DND-41 (cell line): ENCODE measurements at regions not wholly inside any gene's neighbourhood (a gene's known extent, or its start where the extent isn't known, plus 50 kb on each side); places are given as distances from the start of the nearest gene placed in this dataset.

Source experiments
- EZH2 ChIP-seq: IDR thresholded peaks from 3 replicates; pipeline ENCODE4 v1.6.1; 2012; ENCODE audit warnings: borderline replicate concordance, low read depth, mild to moderate bottlenecking, moderate library complexity, low read length, inconsistent platforms; ENCODE audit not compliant: severe bottlenecking
- TF ChIP-seq, protein P1 (sequence below): IDR thresholded peaks from 2 replicates; pipeline ENCODE4 v1.5.1; 2012; ENCODE audit warnings: borderline replicate concordance, low read length, moderate library complexity, mild to moderate bottlenecking; ENCODE audit not compliant: poor library complexity, severe bottlenecking; ENCODE audit errors: extremely low read depth

DNA sequence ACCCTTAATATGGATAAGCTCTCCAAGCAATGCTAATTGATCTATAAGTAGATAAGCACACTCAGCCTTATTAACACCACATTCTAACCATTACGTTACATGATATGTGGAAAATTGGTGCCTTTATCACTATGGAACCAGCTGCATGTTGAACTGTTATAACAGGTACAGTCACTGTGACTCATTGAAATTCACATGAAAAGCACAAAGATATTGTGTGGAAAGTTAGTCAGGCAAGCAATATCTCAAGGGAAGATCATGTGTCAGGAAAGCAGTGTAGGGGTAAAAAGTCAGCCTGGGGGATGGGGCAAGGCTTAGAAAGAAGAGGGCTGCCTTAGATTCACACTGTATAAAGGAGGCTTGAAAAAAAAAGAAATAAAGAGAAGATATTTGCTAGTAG, 313.7 kb upstream of the SMIM31 start:
- TF ChIP-seq, protein P1, sequence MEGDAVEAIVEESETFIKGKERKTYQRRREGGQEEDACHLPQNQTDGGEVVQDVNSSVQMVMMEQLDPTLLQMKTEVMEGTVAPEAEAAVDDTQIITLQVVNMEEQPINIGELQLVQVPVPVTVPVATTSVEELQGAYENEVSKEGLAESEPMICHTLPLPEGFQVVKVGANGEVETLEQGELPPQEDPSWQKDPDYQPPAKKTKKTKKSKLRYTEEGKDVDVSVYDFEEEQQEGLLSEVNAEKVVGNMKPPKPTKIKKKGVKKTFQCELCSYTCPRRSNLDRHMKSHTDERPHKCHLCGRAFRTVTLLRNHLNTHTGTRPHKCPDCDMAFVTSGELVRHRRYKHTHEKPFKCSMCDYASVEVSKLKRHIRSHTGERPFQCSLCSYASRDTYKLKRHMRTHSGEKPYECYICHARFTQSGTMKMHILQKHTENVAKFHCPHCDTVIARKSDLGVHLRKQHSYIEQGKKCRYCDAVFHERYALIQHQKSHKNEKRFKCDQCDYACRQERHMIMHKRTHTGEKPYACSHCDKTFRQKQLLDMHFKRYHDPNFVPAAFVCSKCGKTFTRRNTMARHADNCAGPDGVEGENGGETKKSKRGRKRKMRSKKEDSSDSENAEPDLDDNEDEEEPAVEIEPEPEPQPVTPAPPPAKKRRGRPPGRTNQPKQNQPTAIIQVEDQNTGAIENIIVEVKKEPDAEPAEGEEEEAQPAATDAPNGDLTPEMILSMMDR, result no peak
- TF ChIP-seq EZH2, result no peak
